H9 (cell line): ENCODE measurements at regions not wholly inside any gene's neighbourhood (a gene's known extent, or its start where the extent isn't known, plus 50 kb on each side); places are given as distances from the start of the nearest gene placed in this dataset.
A peak's percentile ranks its signal among the peaks of the same experiment; 100 is the strongest.

ENCODE experiments used
- DNase-seq: peaks from one replicate; pipeline ENCODE4 v3.0.0-alpha.2; 2017
- H2AFZ ChIP-seq: one replicate; pipeline ENCODE4 v1.6.1; 2013; ENCODE audit warnings: mild to moderate bottlenecking, low read length, control low read depth, moderate library complexity
- H2AK5ac ChIP-seq: 2 replicates; pipeline ENCODE4 v1.6.1; 2013; ENCODE audit warnings: low read length, control low read depth, mixed read lengths; ENCODE audit not compliant: insufficient read length
- H2BK120ac ChIP-seq: one replicate; pipeline ENCODE4 v1.6.1; 2013; ENCODE audit warnings: low read depth, mild to moderate bottlenecking, low read length, control low read depth, inconsistent platforms; ENCODE audit not compliant: poor library complexity, severe bottlenecking
- H2BK12ac ChIP-seq: 2 replicates; pipeline ENCODE4 v1.6.1; 2013; ENCODE audit warnings: low read length, control low read depth, mixed read lengths, low read depth; ENCODE audit not compliant: insufficient read length
- H2BK15ac ChIP-seq: 2 replicates; pipeline ENCODE4 v1.6.1; 2013; ENCODE audit warnings: low read depth, low read length, control low read depth
- H2BK20ac ChIP-seq: one replicate; pipeline ENCODE4 v1.6.1; 2013; ENCODE audit warnings: low read depth, mild to moderate bottlenecking, low read length, control low read depth, inconsistent platforms; ENCODE audit not compliant: poor library complexity, severe bottlenecking
- H2BK5ac ChIP-seq: 2 replicates; pipeline ENCODE4 v1.6.1; 2013; ENCODE audit warnings: low read length, control low read depth, mixed read lengths; ENCODE audit not compliant: insufficient read length
- H3K14ac ChIP-seq: 2 replicates; pipeline ENCODE4 v1.6.1; 2013; ENCODE audit warnings: low read length, control low read depth; ENCODE audit not compliant: insufficient read depth
- H3K18ac ChIP-seq: 2 replicates; pipeline ENCODE4 v1.6.1; 2013; ENCODE audit warnings: low read depth, mild to moderate bottlenecking, mixed read lengths, low read length, control low read depth; ENCODE audit not compliant: insufficient read length
- H3K23ac ChIP-seq: 2 replicates; pipeline ENCODE4 v1.6.1; 2013; ENCODE audit warnings: low read length, control low read depth, mixed read lengths, low read depth; ENCODE audit not compliant: insufficient read length
- H3K23me2 ChIP-seq: 2 replicates; pipeline ENCODE4 v1.6.1; 2013; ENCODE audit warnings: low read depth, mild to moderate bottlenecking, mixed read lengths, low read length, control low read depth; ENCODE audit not compliant: insufficient read length, poor library complexity, severe bottlenecking
- H3K27ac ChIP-seq: 2 replicates; pipeline ENCODE4 v1.5.1; 2013; ENCODE audit warnings: low read length, control low read depth, mixed read lengths, low read depth; ENCODE audit not compliant: insufficient read length
- H3K27me3 ChIP-seq: 2 replicates; pipeline ENCODE4 v1.6.1; 2013; ENCODE audit warnings: low read length, control low read depth, inconsistent platforms; ENCODE audit not compliant: insufficient read depth
- H3K4ac ChIP-seq: 2 replicates; pipeline ENCODE4 v1.6.1; 2013; ENCODE audit warnings: low read depth, mild to moderate bottlenecking, control low read depth, inconsistent platforms, low read length, moderate library complexity
- H3K4me1 ChIP-seq: 2 replicates; pipeline ENCODE4 v1.6.1; 2013; ENCODE audit warnings: low read length, control low read depth, inconsistent platforms; ENCODE audit not compliant: insufficient read depth
- H3K4me2 ChIP-seq: 2 replicates; pipeline ENCODE4 v1.6.1; 2013; ENCODE audit warnings: low read length, control low read depth, mixed read lengths; ENCODE audit not compliant: insufficient read length, insufficient read depth
- H3K56ac ChIP-seq: 2 replicates; pipeline ENCODE4 v1.6.1; 2013; ENCODE audit warnings: low read depth, mild to moderate bottlenecking, mixed read lengths, low read length, control low read depth; ENCODE audit not compliant: insufficient read length
- H3K79me1 ChIP-seq: 2 replicates; pipeline ENCODE4 v1.6.1; 2013; ENCODE audit warnings: low read depth, mild to moderate bottlenecking, moderate library complexity, low read length, control low read depth, inconsistent platforms; ENCODE audit not compliant: insufficient read depth, poor library complexity, severe bottlenecking
- H3K79me2 ChIP-seq: 2 replicates; pipeline ENCODE4 v1.6.1; 2013; ENCODE audit warnings: low read length, control low read depth, inconsistent platforms; ENCODE audit not compliant: insufficient read depth
- H3K9ac ChIP-seq: 2 replicates; pipeline ENCODE4 v1.6.1; 2013; ENCODE audit warnings: low read length, control low read depth, mixed read lengths; ENCODE audit not compliant: insufficient read length; ENCODE audit errors: extremely low read depth
- H3K9me3 ChIP-seq: one replicate; pipeline ENCODE4 v1.6.1; 2013; ENCODE audit warnings: low read depth, low read length, inconsistent platforms; ENCODE audit not compliant: control insufficient read depth
- H3T11ph ChIP-seq: one replicate; pipeline ENCODE4 v1.6.1; 2013; ENCODE audit warnings: mild to moderate bottlenecking, low read length, control low read depth, inconsistent platforms
- H4K20me1 ChIP-seq: one replicate; pipeline ENCODE4 v1.6.1; 2013; ENCODE audit not compliant: control insufficient read depth, insufficient read length, insufficient read depth
- H4K5ac ChIP-seq: 2 replicates; pipeline ENCODE4 v1.6.1; 2013; ENCODE audit warnings: low read depth, mild to moderate bottlenecking, mixed read lengths, low read length, control low read depth; ENCODE audit not compliant: insufficient read length
- H4K8ac ChIP-seq: replicated peaks from 2 replicates; pipeline ENCODE4 v1.6.1; 2013; ENCODE audit warnings: low read length, control low read depth, mixed read lengths, low read depth; ENCODE audit not compliant: insufficient read length
- H4K91ac ChIP-seq: 2 replicates; pipeline ENCODE4 v1.6.1; 2013; ENCODE audit warnings: low read depth, mild to moderate bottlenecking, moderate library complexity, mixed read lengths, low read length, control low read depth; ENCODE audit not compliant: insufficient read length
- H3K27ac Mint-ChIP-seq, 3 experiments: 2 replicates in 2 of 3; 3 replicates in 1 of 3; pipeline ENCODE4 v1.8.0; 2020 to 2021; ENCODE audit warnings: mixed read lengths in 3 of 3, mild to moderate bottlenecking in 1 of 3, moderate library complexity in 1 of 3
- H3K27me3 Mint-ChIP-seq: 2 replicates; pipeline ENCODE4 v1.8.0; 2021; ENCODE audit warnings: low read depth, mild to moderate bottlenecking, moderate library complexity, mixed read lengths
- H3K36me3 Mint-ChIP-seq, 3 experiments: 2 replicates in 2 of 3; 3 replicates in 1 of 3; pipeline ENCODE4 v1.8.0; 2020 to 2021; ENCODE audit warnings: low read depth in 3 of 3, mixed read lengths in 3 of 3; ENCODE audit not compliant: insufficient read depth in 1 of 3
- H3K4me1 Mint-ChIP-seq, 2 experiments: 2 replicates each; pipeline ENCODE4 v1.8.0; 2020; ENCODE audit warnings: mixed read lengths in 2 of 2
- H3K4me3 Mint-ChIP-seq, 2 experiments: 2 replicates in 1 of 2; 3 replicates in 1 of 2; pipeline ENCODE4 v1.8.0; 2020 to 2021; ENCODE audit warnings: mild to moderate bottlenecking in 2 of 2, mixed read lengths in 2 of 2, moderate library complexity in 1 of 2
- H3K9me3 Mint-ChIP-seq, 2 experiments: 2 replicates in 1 of 2; 3 replicates in 1 of 2; pipeline ENCODE4 v1.8.0; 2020; ENCODE audit warnings: mild to moderate bottlenecking in 2 of 2, mixed read lengths in 2 of 2, moderate library complexity in 1 of 2
- WGBS: extraction: QIAGEN DNeasy Blood & Tissue Kit; methylation state at CpG from one replicate; pipeline ENCODE4 v1.1.7; 2013; ENCODE audit warnings: missing lambda C conversion rate, low lambda C conversion rate, mixed read lengths; ENCODE audit not compliant: insufficient read length; ENCODE audit errors: extremely low coverage; 5-methylcytosine and 5-hydroxymethylcytosine counted together
- TF ChIP-seq, protein P1 (sequence below): fragments of 200-600 bp; sonication (generic); conservative IDR thresholded peaks from 3 replicates; pipeline ENCODE4 v1.8.0; 2021; ENCODE audit warnings: antibody characterized with exemption, mild to moderate bottlenecking

GRCh38 chr7:35424869-35425495 is 171.1 kb upstream of the TBX20 start:
- Histone ChIP-seq H3K27ac (no peak overlapping the region), H3K18ac (no peak overlapping the region)
- H3K4me3 Mint-ChIP-seq, result no peak overlapping the region

More at GRCh38 chr7:35424869-35425495, 171.1 kb upstream of the TBX20 start:
- Histone ChIP-seq H3T11ph (no peak overlapping the region), H2AK5ac (no peak overlapping the region), H3K4me2 (no peak overlapping the region), H4K91ac (no peak overlapping the region), H2BK15ac (no peak overlapping the region), H3K23me2 (no peaks in the 10 kb centered on the region), H3K79me1 (no peaks in the 10 kb centered on the region), H2BK20ac (no peak overlapping the region), H2BK12ac (no peak overlapping the region), H3K4ac (no peak overlapping the region), H2BK5ac (no peak overlapping the region), H3K23ac (no peak overlapping the region), H3K27me3 (no peaks in the 10 kb centered on the region; the same call in 1 of the 2 replicates), H3K4me1 (no peaks in the 10 kb centered on the region), H4K8ac (no peak overlapping the region), H3K56ac (no peak overlapping the region), H3K9me3 (no peaks in the 10 kb centered on the region), H4K5ac (no peak overlapping the region), H3K14ac (no peak overlapping the region), H2BK120ac (no peak overlapping the region), H3K79me2 (no peaks in the 10 kb centered on the region), H3K9ac (no peak overlapping the region), H4K20me1 (no peaks in the 10 kb centered on the region), H2AFZ (no peak overlapping the region)
- Mint-ChIP-seq H3K9me3 (peaks cover 25 to 37% of the 10 kb centered on the region in 2 experiments), H3K27ac (no peak overlapping the region), H3K4me1 (no peaks in the 10 kb centered on the region), H3K36me3 (peaks cover 2 to 29% (median 9%) of the 10 kb centered on the region in 3 experiments; a peak in 3 of 7 replicates), H3K27me3 (peaks cover 47% of the 10 kb centered on the region)
- WGBS, result no CpG with 5 or more reads among the region's 4 CpGs
- TF ChIP-seq, protein P1, sequence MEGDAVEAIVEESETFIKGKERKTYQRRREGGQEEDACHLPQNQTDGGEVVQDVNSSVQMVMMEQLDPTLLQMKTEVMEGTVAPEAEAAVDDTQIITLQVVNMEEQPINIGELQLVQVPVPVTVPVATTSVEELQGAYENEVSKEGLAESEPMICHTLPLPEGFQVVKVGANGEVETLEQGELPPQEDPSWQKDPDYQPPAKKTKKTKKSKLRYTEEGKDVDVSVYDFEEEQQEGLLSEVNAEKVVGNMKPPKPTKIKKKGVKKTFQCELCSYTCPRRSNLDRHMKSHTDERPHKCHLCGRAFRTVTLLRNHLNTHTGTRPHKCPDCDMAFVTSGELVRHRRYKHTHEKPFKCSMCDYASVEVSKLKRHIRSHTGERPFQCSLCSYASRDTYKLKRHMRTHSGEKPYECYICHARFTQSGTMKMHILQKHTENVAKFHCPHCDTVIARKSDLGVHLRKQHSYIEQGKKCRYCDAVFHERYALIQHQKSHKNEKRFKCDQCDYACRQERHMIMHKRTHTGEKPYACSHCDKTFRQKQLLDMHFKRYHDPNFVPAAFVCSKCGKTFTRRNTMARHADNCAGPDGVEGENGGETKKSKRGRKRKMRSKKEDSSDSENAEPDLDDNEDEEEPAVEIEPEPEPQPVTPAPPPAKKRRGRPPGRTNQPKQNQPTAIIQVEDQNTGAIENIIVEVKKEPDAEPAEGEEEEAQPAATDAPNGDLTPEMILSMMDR, result peak; percentile 78
- DNase-seq, result peak; percentile 61
